SHP77 treated with DMSO at 0.1 percent for 48 hours (cell line): ENCODE measurements at regions not wholly inside any gene's neighbourhood (a gene's known extent, or its start where the extent isn't known, plus 50 kb on each side); places are given as distances from the start of the nearest gene placed in this dataset.

ENCODE experiments used
- DNase-seq: peaks from one replicate; lab custom pipeline; 2025; lab: John Stamatoyannopoulos, UW

- DNase-seq: no peak
Observed at GRCh38 chr18:64991102-64991501, 759.7 kb upstream of the CDH7 start.

- DNase-seq: no peak
Observed at GRCh38 chr18:64986906-64987495, 763.8 kb upstream of the CDH7 start.

- no peak for DNase-seq
Observed at GRCh38 chr18:64983497-64984238, 767.1 kb upstream of the CDH7 start.

- DNase-seq: no peak
Observed at GRCh38 chr18:64982414-64983055, 768.3 kb upstream of the CDH7 start.

GRCh38 chr18:64981915-64982314 lies 768.9 kb upstream of the CDH7 start:
- DNase-seq: no peak

GRCh38 chr18:64979791-64980190 lies 771.0 kb upstream of the CDH7 start:
- no peak for DNase-seq

GRCh38 chr18:64974391-64975125 lies 776.3 kb upstream of the CDH7 start:
- DNase-seq: no peak

GRCh38 chr18:64972545-64972944 lies 778.3 kb upstream of the CDH7 start:
- no peak for DNase-seq

- DNase-seq: peak; percentile 23
Observed at GRCh38 chr18:64966667-64967066, 784.1 kb upstream of the CDH7 start.

GRCh38 chr18:64956465-64956864 lies 794.3 kb upstream of the CDH7 start:
- no peak for DNase-seq

GRCh38 chr18:64949885-64950284 lies 800.9 kb upstream of the CDH7 start:
- no peak for DNase-seq

- DNase-seq: no peak
Observed at GRCh38 chr18:64936671-64937070, 787.8 kb upstream of the LINC00305 start.

GRCh38 chr18:64929036-64929435 lies 780.1 kb upstream of the LINC00305 start:
- no peak for DNase-seq

GRCh38 chr18:64919971-64920570 lies 771.2 kb upstream of the LINC00305 start:
- no peak for DNase-seq

GRCh38 chr18:64918851-64919250 lies 770.0 kb upstream of the LINC00305 start:
- no peak for DNase-seq

- no peak for DNase-seq
Observed at GRCh38 chr18:64893349-64893748, 744.5 kb upstream of the LINC00305 start.

GRCh38 chr18:64888956-64889355 lies 740.1 kb upstream of the LINC00305 start:
- no peak for DNase-seq

GRCh38 chr18:64886995-64887394 lies 738.1 kb upstream of the LINC00305 start:
- DNase-seq: no peak

GRCh38 chr18:64882896-64883295 lies 734.0 kb upstream of the LINC00305 start:
- no peak for DNase-seq

GRCh38 chr18:64876833-64877232 lies 727.9 kb upstream of the LINC00305 start:
- DNase-seq: no peak

GRCh38 chr18:64872710-64873458 lies 724.0 kb upstream of the LINC00305 start:
- DNase-seq: no peak

GRCh38 chr18:64854112-64854511 lies 705.2 kb upstream of the LINC00305 start:
- no peak for DNase-seq
